ENCODE measurements at regions not wholly inside any gene's neighbourhood (a gene's known extent, or its start where the extent isn't known, plus 50 kb on each side); places are given as distances from the start of the nearest gene placed in this dataset.

- no peaks in the 10 kb centered on the region for H3K4me1 ChIP-seq (ENCODE audit: control insufficient read depth in 1 of 2, insufficient read depth in 2 of 2, low read length in 2 of 2)
- CTCF ChIA-PET = no interaction called here
- POLR2A ChIA-PET = no interaction called here
- H3K9me2 ChIP-seq (ENCODE audit: insufficient read depth) = no peaks in the 10 kb centered on the region
- BruUV-seq (replicated peaks) = no TSS peak
- H3K36me3 ChIP-seq (ENCODE audit: control insufficient read depth in 1 of 2, insufficient read depth in 2 of 2, low read length in 2 of 2) = no peaks in the 10 kb centered on the region
- ATAC-seq (no peak), DNase-seq (ENCODE audit: low read depth, low spot score) (no peak)
- TF ChIP-seq ELF1 (IDR thresholded peaks at IDR 0.05; ENCODE audit: borderline replicate concordance, low read depth) = no peak
- TF ChIP-seq CTCF (IDR thresholded peaks at IDR 0.05 in 2 of 3, conservative IDR thresholded peaks at IDR 0.05 in 1 of 3; ENCODE audit: borderline replicate concordance in 1 of 3, insufficient read depth in 1 of 3, low read depth in 2 of 3, low read length in 2 of 3) = no peak
- no peak for TF ChIP-seq ZBTB33 (IDR thresholded peaks at IDR 0.05; ENCODE audit: extremely low read depth, insufficient replicate concordance, low read length)
- TF ChIP-seq CEBPB (IDR thresholded peaks at IDR 0.05; ENCODE audit: low read depth) = no peak
- no peak for TF ChIP-seq JUND (IDR thresholded peaks at IDR 0.05)
- TF ChIP-seq ZFX (IDR thresholded peaks at IDR 0.05) = no peak
- no peak for TF ChIP-seq SP1 (IDR thresholded peaks at IDR 0.05; ENCODE audit: low read depth)
- TF ChIP-seq SIN3A (IDR thresholded peaks at IDR 0.05; ENCODE audit: low read depth) = no peak
- no peak for TF ChIP-seq SRF (IDR thresholded peaks at IDR 0.05; ENCODE audit: low read depth)
- no peak for TF ChIP-seq MAX (IDR thresholded peaks at IDR 0.05)
- no peak for TF ChIP-seq EZH2 (IDR thresholded peaks at IDR 0.05)
- TF ChIP-seq REST (IDR thresholded peaks at IDR 0.05; ENCODE audit: low read depth) = no peak
- intact Hi-C loops (cut with micrococcal nuclease) = no loop called here
- no peaks in the 10 kb centered on the region for H4K20me1 ChIP-seq (ENCODE audit: insufficient read depth)
- H3K4me3 ChIP-seq (replicated peaks in 1 of 2; ENCODE audit: low read depth in 1 of 2, low read length in 2 of 2) = no peak overlapping the region
- no peak overlapping the region for H2AFZ ChIP-seq (ENCODE audit: low read depth, low read length, poor library complexity, severe bottlenecking)
- no peak overlapping the region for H3K4me2 ChIP-seq (ENCODE audit: low read length)
- H3K79me2 ChIP-seq (ENCODE audit: insufficient read depth, low read length) = no peaks in the 10 kb centered on the region
- no peak overlapping the region for H3K27ac ChIP-seq (ENCODE audit: low read depth, low read length)
- RAD21 ChIA-PET (ENCODE audit: low non-redundant PET in 1 of 2, low total read pairs in 2 of 2, uncharacterized antibody in 2 of 2, unreplicated experiment in 2 of 2) = no interaction called here
- no peak overlapping the region for H3K9ac ChIP-seq (ENCODE audit: low read length)
- H3K9me3 ChIP-seq (ENCODE audit: control insufficient read depth in 1 of 2, insufficient read depth in 1 of 2, low read depth in 1 of 2, low read length in 2 of 2) = no peaks in the 10 kb centered on the region
- 0 out of 2 replicates have a peak, but pooled peaks cover under 1% of the 10 kb centered on the region for H3K27me3 ChIP-seq (ENCODE audit: insufficient read depth, low read length)
Observed at GRCh38 chr5:1660511-1660910, 136.8 kb upstream of the LPCAT1 start.
